HG03378 (cell line): ENCODE measurements at regions not wholly inside any gene's neighbourhood (a gene's known extent, or its start where the extent isn't known, plus 50 kb on each side); places are given as distances from the start of the nearest gene placed in this dataset.
"Not testable (repeated sequence)": the region's sequence is repeated elsewhere in the genome, so short reads cannot be mapped to it uniquely, and the experiment has no call there.

ENCODE experiments used
- ATAC-seq: cut with Tn5 transposase; IDR thresholded peaks from one replicate; pipeline ENCODE4 v1.9.1; 2021; ENCODE audit warnings: mild to moderate bottlenecking, moderate library complexity; ENCODE audit not compliant: unreplicated experiment

DNA sequence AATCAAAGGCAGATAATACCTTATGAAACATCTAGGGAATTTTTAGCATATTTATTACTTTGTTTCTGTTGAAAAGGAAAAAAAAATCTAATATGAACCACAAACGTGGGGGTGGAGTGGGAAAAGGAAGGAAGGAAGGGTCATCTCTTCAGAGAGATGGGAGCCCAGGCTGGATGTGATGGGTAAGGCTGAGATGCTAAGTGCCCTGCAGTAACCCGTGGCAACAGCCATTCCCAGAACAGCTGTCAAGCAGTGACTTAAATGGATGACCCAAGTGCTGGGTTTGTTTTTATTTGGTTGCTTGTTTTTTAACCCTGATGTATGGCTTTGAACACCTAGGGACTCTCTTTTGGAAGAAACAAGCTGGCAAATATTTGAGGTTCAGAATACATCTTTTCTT lies 50.7 kb upstream of the KLF7 start:
- ATAC-seq, result no peak

DNA sequence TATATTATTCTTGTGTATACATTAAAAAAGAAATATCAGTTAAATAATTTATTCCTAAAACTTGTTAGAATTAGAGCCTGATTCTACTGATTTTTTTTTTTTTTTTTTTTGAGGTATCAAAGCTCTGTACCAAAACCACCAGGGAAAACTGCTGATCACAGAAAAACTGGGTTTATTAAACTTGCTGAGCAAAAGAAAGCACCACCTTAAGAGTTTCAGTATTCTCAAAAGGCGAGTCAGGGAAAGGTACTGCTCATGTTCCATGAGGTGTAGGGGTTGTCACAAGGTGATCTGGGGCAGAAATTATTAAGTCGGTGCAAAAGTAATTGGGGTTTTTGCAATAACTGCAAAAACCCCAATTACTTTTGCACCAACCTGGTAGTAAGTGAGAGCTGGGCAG lies 51.7 kb upstream of the KLF7 start:
- no peak for ATAC-seq

DNA sequence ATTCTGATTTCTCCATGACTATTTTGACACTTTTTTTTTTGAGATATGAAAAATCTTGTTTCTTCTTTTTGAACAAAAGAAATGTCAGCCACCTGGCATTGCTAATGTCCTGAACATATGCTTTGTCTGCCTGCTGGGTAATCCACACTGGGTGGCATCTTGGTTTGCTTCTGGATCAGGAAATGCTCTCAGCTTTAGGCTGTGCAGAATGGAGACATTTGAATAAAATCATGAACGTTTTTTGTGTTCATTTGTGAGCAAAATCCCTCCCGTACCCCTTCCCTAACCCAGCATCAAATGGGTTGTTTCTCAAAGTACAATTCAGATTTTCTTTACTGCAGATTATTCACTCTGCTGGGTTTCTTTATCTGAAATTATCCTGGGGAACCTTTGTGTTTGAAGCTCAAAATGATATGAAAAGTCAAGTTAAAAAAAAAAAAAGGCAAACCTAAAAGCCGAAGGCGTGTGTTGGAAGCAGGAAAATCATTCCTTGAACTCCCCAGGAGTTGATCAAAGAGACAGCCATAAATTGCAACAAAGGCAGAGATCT lies 53.4 kb upstream of the KLF7 start:
- ATAC-seq, result no peak

DNA sequence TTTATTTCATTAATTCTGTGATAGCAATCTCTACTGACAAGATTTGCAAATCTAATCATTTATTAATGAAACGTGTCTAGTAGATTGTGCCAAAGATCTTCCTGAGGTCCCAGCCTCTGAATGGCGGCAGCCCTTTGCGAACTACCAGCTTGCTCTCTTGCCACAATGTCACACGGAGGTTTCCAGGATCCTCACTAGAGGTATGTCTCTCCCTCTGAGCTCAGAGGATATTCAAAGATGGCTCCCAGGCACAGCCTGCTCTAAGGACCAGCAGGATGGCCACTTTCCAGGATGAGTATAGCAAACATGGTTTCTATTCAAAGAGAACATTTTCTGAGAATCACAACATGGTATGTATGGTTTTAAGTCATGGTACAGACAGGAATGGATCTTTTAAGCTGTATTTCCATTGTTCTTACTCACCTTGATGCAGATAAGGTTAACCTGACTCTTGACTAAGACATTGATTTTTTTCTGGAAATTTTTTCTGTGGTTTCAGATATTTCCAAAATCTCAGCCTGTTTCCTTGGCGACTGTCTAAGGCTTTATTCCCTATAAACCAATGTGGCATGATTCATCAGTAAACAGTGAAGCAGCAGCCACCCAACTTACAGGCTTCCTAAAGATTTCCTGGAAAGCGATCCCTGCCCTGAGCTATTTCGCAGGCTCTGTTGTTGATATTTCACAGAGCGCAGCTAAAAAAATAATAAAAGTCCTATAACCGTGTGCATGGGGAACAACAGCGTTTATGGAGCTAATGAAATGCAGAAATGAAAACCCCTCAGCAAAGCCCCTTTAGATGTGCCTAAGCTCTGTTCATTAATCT lies 54.1 kb upstream of the KLF7 start:
- no peak for ATAC-seq

DNA sequence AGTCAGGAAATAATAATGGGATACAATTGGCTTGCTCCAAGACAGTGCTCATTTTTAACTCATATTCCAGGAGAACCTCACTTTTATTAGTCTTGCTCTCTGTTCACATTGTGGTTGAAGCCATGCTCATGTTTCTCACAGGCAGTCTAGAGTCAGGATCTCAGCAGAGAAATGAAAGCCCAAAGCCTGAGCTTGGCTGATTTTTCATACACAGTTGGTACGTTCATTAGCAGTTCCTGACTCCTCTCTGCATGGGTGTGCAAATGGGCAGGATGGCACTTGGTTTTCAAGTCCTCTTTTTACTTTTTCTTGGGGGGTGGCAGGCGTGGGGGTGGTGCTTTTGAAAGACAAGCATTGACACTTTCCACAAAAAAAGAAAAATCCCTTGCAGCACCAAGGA lies 56.0 kb upstream of the KLF7 start:
- no peak for ATAC-seq

DNA sequence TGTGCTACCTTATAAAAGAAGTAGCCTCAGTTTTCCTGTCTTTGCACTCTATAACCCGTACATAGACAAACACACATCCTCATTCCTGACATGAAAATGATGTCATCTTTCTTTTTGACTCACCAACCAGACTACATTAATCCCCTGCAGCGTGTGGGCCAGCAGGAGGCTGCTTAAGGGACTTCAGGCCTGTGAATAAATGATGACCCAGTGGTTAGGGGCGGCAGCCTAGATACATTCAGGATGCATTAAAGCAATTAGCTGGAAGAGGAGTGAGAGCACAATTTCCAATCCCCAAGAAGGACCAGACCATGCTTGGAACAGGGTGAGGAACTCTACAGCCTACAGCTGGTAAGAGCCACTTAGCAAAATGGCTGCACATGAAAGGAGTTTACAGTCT lies 57.3 kb upstream of the KLF7 start:
- ATAC-seq, result peak; percentile 96

DNA sequence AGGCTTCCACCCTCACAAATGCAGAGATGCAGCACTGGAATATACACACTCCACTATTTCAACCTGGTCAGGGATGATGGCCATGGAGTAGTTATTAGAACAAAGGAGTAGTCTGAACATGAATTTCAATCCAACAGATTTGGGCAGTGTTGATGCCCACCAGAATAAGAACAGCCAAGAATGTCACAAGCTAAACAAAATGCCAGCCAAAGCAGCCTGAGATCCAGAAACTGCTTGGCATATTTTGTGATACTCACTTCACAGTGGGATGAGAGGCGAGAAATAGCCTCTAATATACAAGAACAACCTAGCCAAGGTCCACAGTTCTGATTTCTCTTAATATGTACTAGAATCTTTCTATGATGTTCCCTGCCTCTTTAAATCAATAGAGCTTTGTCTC lies 58.6 kb upstream of the KLF7 start:
- no peak for ATAC-seq

DNA sequence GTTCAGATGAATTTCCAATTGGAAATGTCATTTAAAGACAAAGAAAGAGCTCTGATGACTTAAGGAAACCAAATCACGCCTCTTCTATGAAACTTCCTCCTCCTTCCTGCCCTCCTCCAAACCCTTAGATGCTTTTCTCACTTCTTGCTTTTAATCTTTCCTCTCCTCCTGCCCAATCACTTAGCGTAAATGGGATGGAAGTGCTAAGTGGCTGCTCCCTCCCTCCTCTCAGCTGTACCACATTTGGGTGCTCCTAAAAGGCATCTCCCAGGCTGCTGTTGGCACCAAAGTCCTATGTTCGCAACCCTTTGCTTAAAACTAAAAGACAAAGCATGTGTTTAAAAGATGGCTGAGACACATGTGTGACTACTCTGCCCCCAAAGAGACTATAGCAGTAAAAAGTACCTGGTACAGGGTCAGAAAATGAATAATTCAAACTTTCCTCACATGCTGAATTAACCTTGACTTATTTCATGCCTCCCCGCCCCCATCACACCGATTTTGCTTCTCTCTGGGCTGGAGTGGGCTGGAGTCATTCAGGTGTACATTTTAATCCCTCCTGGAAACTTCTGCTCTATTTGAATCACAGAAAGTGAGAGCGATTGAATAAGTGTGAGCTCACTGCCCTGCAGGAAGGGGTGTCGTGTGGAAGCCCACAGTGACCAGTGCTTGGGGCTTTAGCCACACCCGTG lies 59.2 kb upstream of the KLF7 start:
- no peak for ATAC-seq

DNA sequence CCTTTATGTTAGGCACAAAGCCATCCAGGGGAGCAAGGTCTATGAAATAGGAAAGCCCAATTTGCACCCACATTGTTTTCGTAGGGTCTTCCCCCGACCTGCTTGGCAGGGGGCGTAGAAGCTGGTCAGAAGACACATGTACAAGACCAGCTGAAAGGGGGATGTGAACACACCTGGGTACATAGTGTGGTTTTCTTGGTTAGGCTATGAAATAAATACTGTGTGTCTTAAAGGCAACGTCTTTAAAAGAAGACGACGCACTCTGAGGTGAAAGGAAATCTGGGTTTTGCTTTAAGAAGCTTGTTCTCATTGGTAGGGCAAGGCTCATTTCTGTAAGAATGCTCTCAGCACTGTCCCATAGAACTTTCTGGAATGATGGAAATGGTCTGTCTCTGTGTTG lies 60.0 kb upstream of the KLF7 start:
- no peak for ATAC-seq

DNA sequence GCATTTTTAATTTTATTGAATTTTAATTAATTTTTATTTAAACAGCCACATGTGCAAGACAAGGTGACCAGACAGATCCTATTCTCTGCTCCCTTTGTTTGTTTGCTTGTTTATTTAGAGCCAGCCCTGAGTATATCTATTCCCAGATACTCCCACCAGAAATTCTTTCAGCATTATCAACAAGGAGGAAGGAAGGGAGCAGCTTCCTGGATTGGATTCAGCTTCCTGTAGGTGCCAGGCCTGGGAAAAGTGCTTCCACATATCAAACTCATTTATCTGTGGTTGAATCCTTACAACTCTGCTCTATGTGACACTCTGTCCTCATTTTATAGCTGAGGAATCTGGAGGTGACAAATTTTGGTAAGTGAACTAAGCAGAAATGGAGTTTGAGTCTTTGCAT lies 60.5 kb upstream of the KLF7 start:
- ATAC-seq, result no peak

DNA sequence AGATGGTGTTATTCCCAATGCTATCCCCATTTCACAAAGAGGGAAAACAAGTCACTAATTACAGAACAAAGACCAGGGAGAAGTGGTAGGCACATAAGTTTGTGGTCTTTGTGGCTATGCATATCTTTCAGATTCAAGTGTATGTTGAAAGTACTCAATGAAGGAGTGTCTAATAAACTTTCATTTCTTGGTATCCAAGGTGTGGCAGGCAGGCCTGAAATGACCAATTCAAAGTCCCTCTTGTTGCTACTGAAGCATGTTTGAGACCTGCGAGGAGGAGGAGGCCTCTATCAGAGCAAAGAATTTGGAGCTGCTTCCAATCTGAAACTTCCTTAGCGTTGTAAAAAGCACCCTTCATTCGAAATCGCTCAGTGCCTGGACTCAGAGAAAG lies 60.9 kb upstream of the KLF7 start:
- ATAC-seq, result no peak

DNA sequence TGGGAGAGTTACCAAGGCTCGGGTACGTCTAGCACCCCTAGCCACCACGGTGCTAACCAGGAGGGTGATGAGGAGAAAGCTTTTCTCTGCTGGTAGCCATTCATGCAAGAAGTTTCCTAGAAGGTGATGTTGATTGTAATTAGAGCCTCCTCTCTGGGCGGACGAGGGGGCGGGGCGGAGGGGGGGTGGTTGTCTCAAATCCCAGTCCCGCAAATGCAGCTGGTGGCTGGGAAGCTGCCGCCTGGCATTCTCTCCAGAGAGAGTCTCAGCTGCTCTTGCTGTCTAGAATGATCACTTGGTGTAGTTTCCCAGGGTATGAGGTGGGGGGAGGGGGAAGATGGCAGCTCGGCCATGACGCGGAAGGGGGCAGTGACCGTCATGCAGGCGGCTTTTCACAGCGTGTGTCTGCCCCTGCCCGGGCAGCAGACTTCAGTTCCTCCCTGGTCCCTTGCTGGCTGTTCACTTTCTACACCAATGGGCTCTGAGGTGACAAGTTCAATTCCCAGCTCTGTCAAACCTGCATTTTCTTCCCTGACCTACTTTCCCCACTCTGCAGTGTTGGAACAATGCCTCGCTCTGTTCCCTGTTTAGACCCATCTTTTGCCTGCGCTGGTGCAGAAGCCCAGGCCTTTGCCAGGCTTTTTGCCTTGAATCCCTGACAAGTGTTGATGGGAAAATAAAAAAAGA lies 61.5 kb upstream of the KLF7 start:
- ATAC-seq, result no peak

DNA sequence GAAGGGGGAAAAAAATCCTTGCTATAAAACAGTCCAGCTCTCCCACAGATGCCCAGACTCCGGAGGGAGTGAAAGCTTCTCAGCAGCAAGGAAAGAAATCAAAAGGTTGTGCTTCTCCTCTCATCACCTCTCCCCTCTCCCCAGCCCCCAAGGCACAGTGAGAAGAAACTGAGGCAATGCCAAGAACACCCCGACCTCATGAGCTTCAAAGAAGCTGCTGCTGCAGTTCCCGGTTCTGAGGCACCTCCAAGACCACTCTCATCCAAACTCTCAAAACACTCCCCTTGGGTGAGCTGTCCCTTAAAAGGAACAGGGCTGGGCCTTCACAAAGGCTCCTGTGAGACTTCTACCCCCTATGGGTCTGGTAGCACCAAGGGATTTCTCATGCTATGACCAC lies 62.0 kb upstream of the KLF7 start:
- ATAC-seq, result no peak

DNA sequence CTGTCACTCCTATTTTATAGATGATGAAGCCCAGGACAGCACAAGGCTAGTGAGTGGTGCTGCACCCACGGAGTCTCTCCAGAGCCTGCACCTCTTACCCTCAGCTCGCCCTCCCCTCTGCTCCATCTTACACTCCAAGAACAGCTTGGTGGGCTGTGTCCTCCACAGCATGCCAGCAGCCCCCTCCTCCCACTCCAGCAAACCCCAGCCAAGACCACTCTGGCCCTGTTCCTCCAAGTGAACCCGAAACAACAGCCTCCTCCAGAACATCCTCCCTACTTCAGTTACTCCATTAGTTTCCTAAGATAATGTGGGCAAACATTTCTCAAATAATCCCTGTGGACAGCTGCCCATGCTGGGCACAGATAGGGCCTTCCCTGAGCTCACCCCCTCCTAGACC lies 62.7 kb upstream of the KLF7 start:
- ATAC-seq, result no peak

DNA sequence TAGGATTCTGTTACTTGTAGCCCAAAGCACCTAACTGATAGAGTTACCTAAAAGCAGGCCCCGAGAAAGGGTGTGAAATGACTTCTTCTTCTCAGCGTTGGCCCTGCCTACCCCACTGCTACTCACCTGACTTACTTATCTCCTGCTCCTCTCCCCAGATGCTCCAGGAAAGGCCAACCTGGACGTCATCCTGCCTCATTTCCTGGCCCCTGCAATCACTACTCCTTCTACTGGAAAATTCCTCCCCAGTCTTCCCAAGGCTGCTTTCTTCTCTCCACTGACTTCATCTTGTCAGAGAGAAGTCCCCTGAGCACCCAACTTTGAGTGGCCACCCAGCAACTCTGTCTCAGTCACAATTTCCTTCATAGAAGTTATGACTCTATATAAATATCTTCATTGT lies 63.4 kb upstream of the KLF7 start:
- no peak for ATAC-seq

DNA sequence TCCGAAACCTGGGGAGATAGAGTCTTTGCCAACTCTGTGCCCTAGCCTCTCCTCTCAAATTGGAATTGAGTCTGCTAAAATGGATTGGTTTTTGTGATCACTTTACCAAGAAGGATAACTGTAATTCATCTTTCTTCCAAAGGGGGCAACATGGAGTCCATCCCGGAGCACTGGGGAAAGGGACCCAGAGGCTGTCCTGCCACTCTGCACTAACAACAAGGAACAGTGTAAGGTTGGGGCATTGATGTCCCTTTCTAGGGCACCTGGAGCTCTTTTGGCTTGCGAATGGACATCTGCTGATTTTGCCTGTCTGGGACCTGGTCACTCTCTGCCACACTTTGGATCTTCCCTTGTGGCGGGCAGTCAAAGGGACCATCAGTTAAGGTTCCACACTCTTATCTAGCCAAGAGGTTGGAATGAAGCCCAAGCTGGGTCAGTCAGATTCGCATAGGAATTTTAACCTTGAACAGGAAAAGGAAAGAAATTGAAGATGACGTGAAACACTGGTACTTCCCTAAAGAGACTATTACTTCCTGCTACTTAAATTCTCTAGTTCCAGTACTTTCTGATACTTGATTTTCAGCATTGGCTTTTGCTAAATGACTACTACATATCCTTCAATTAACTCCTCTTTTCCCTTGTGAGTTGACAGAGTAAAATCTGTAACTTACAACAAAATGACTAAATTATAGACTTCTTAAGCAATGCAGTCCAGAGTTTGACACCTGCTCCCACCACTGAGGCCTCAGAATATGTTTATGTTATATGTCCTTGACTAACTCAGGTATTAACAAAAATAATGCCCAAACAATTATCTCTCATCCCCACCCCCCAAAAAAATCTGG lies 64.7 kb upstream of the KLF7 start:
- no peak for ATAC-seq

DNA sequence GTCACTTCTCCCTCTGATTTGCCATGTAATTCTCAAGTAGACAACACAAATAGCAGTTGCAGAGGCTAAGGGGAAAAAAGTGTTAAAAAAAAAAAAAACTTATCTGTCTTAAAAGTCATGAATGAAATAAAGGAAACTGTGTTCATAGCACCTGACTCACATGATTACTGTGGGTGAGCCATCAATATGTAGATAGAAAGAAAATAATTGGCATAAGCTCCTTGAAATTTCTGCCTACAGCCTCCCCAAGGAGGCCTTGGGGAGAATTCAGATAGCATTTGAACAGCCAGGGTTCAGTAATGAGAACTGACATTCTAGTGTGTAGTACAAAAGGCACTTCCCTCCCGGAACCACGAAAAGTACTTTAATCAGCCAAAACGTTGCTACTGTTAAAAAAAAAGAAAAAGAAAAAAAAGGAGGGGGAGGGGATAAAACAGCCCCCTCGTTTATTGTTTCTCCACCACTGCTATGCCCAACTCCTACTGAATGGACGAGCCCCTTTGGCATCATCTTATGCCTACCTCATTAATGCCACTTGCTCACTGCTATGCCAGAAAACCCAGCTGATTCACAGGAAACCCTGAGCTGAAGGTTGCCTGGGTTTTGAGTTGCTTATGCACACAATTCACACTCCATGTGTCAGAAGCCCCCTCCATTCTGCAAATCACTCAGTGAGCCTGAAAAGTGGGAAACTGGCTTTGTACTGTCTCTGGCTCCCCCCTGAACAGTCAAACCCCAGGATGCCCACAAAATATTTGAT lies 65.5 kb upstream of the KLF7 start:
- no peak for ATAC-seq

DNA sequence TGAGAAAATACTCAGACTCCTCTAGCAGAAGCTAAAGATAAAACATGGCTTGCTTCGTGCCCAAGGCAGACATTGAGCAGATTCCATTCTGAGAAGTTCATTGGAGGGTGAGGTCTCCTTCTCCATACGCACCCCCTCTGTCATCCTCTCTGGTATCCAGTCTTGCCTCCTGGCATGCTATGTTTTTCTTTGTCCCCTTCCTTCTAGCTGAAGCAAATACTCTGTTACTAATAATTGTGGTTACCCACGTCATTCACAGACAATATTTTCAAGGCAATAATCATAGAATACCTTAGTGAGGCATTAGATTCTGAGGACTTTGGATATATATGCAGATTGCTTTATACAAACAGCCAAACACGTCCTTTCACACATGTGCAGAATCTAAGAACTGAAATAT lies 66.2 kb upstream of the KLF7 start:
- ATAC-seq, result no peak

DNA sequence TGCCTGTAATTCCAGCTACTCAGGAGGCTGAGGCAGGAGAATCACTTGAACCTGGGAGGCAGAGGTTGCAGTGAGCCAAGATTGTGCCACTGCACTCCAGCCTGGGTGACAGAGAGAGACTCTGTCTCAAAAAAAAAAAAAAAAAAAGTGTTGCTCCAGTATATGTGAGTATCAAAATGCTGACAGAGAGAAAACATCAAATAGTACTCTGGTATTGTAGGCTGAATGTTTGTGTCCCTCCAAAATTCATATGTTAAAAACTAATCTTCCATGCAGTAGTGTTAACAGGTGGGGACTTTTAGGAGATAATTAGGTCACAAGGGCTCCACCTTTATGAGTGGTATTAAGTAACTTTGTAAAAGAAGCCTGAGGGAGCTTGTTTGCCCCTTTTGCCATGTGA lies 67.4 kb upstream of the KLF7 start:
- ATAC-seq, result not testable (repeated sequence)

DNA sequence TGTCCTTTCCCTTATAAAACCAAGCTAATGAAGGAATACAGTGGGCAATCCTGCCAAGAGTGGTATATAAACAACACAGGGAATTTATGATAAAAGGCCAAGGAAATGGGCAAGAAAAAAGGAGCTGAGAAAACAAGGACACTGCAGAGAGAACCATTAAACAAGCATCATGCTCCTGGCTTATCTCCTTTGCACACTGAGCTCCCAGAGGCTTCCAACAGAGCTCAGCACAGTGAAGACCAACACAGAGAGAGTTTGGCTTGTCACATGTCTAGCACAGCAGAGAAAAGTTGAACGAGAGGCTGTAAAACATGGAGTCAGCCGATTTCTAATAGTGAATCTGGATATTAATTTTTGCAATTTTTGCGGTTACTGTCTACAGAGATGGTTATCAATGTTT lies 68.0 kb upstream of the KLF7 start:
- ATAC-seq, result no peak
